ENCODE measurements at regions not wholly inside any gene's neighbourhood (a gene's known extent, or its start where the extent isn't known, plus 50 kb on each side); places are given as distances from the start of the nearest gene placed in this dataset.

DNA sequence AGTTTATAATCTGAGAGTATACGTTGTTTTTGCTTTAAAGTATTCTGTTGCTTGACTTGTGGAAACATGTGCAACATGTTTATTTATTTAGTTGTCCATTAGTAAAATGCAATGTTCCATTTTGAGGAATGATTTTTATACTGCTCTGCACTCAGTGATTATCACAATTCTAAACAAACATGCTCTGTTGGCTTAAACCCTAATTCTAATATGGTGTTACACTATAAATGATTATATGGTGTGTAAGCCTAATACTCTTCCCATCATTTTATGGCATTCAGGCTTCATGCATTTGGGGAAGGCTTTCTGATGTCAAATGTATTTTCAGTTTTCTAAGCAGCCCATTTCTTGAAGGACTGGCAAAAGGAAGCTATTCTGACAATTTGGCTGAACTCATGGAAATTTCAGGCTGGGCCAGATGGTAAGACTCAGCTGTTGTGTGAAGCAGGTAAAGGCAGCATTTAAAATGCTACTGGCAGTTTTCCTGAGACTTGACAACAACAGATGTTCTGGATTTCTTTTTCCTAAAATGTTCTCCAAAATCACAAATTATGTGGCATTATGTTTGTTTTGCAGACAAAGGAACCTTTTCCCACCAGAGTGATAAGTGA, 336.7 kb upstream of the GNPDA2 start:
- no peak for TF ChIP-seq EP300 (IDR thresholded peaks at IDR 0.05)
- no peak for TF ChIP-seq CTCF (IDR thresholded peaks at IDR 0.05)
- no peak for TF ChIP-seq POLR2AphosphoS5 (IDR thresholded peaks at IDR 0.05)
- no peak for TF ChIP-seq POLR2A (IDR thresholded peaks at IDR 0.05)
- no peaks in the 10 kb centered on the region for H3K36me3 ChIP-seq
- H3K9me3 ChIP-seq = no peaks in the 10 kb centered on the region
- peak in 1 of 2 donors; percentile 58 for DNase-seq
- intact Hi-C loops (cut with DNase I; ENCODE audit: low total_unique reads) = no loop called here
- H3K4me1 ChIP-seq = peaks cover 0 to 10% (median 0%) of the 10 kb centered on the region in 4 donors
- 37 to 65% (median 43%) methylated on average over 1 of the region's 1 CpG for WGBS, 5 donors
- H3K27ac ChIP-seq = no peak overlapping the region
- no peak overlapping the region for H3K4me3 ChIP-seq
- no peaks in the 10 kb centered on the region for H3K27me3 ChIP-seq

DNA sequence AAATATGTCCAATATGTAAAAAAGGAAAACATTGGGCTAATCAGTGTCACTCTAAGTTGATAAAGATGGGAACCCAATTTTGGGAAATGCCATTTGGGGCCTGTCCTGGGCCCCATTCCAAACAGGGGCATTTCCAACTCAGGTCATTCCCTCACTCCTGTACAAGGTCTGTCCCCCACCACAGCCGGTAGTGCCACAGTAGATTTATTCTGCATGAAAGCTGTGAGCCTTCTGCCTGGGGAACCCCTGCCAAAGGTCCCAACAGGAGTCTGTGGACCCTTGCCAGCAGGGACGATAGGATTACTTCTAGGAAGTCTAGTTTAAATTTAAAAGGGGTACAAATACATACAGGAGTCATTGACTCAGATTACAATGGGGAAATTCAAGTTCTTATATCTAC, 317.6 kb upstream of the GNPDA2 start:
- H3K27ac ChIP-seq = no peak overlapping the region
- H3K36me3 ChIP-seq = no peaks in the 10 kb centered on the region
- no peaks in the 10 kb centered on the region for H3K27me3 ChIP-seq
- no peak for DNase-seq
- intact Hi-C loops (cut with DNase I; ENCODE audit: low total_unique reads) = no loop called here
- peaks cover 0 to 23% (median 12%) of the 10 kb centered on the region in 4 donors for H3K9me3 ChIP-seq
- H3K4me3 ChIP-seq = no peak overlapping the region
- no peaks in the 10 kb centered on the region for H3K4me1 ChIP-seq
- WGBS, 5 donors = 31 to 59% (median 48%) methylated on average over 2 of the region's 2 CpGs
- no peak for TF ChIP-seq CTCF (IDR thresholded peaks at IDR 0.05)
- no peak for TF ChIP-seq POLR2A (IDR thresholded peaks at IDR 0.05)
- no peak for TF ChIP-seq POLR2AphosphoS5 (IDR thresholded peaks at IDR 0.05)
- no peak for TF ChIP-seq EP300 (IDR thresholded peaks at IDR 0.05)

- no peak for TF ChIP-seq POLR2A (IDR thresholded peaks at IDR 0.05)
- no peak for TF ChIP-seq EP300 (IDR thresholded peaks at IDR 0.05)
- TF ChIP-seq CTCF (IDR thresholded peaks at IDR 0.05) = no peak
- no peak for TF ChIP-seq POLR2AphosphoS5 (IDR thresholded peaks at IDR 0.05)
- Histone ChIP-seq H3K4me1 (no peaks in the 10 kb centered on the region), H3K9me3 (no peaks in the 10 kb centered on the region), H3K27me3 (no peaks in the 10 kb centered on the region), H3K4me3 (no peak overlapping the region), H3K27ac (no peak overlapping the region), H3K36me3 (no peaks in the 10 kb centered on the region)
- 61 to 74% (median 70%) methylated on average over 2 of the region's 2 CpGs for WGBS, 5 donors
- no peak for DNase-seq
- intact Hi-C loops (cut with DNase I; ENCODE audit: low total_unique reads) = no loop called here
Measured at GRCh38 chr4:45036677-45037076, 310.3 kb upstream of the GNPDA2 start.

DNA sequence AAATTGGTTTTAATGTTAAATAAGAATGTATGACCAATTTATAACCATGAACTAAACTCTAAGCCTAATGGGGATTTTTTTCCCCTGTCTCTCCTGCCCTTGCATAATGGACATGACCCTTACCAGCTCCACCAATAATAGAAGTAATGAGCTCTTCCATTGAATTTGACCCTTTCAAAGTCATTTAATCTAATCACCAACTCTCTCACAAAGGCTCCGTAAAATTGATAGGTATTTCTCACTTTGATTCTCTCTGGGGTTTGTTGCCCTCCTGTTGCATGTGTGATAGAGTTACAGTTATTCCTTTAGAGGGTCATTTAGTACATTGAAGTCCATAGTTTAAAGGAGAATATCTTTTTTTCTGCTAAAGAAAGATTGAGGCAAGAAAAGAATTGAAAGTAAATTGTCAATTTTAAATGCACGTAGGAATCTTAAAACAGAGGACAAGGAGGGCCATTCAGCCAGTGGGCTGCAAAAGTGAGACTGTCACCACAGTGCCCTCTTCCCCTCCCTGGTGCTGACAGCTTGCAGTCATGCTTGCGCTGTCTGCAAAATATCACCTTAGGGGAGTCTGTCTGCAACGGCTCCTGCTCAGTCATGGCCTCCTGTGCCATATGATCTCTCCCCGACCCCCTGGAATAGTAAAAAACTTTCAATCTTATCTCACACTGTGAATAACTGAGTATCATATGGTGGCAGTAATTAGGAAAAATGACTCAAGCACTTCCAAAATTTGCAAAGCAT, 307.5 kb upstream of the GNPDA2 start:
- H3K36me3 ChIP-seq = no peaks in the 10 kb centered on the region
- intact Hi-C loops (cut with DNase I; ENCODE audit: low total_unique reads) = no loop called here
- 47 to 53% (median 50%) methylated on average over 5 of the region's 5 CpGs for WGBS, 5 donors
- H3K4me1 ChIP-seq = no peaks in the 10 kb centered on the region
- no peak for DNase-seq
- H3K4me3 ChIP-seq = no peak overlapping the region
- H3K27me3 ChIP-seq = no peaks in the 10 kb centered on the region
- TF ChIP-seq POLR2AphosphoS5 (IDR thresholded peaks at IDR 0.05) = no peak
- TF ChIP-seq POLR2A (IDR thresholded peaks at IDR 0.05) = no peak
- no peak for TF ChIP-seq CTCF (IDR thresholded peaks at IDR 0.05)
- TF ChIP-seq EP300 (IDR thresholded peaks at IDR 0.05) = no peak
- H3K27ac ChIP-seq = no peak overlapping the region
- H3K9me3 ChIP-seq = no peaks in the 10 kb centered on the region

All from stomach (tissue), 8 donors.